Sigmoid colon (tissue), 4 donors: ENCODE measurements at regions not wholly inside any gene's neighbourhood (a gene's known extent, or its start where the extent isn't known, plus 50 kb on each side); places are given as distances from the start of the nearest gene placed in this dataset.

Experiments used
- EP300 ChIP-seq, 4 donors: sonication (generic); formaldehyde crosslinking; IDR thresholded peaks; one replicate each; pipeline ENCODE4 v1.6.1; 2017; ENCODE audit warnings: antibody characterized with exemption in 4 of 4
- POLR2AphosphoS5 ChIP-seq, 4 donors: sonication (generic); formaldehyde crosslinking; IDR thresholded peaks; one replicate each; pipeline ENCODE4 v1.6.1; 2017; ENCODE audit warnings: antibody characterized with exemption in 4 of 4
- TF ChIP-seq, protein P1 (sequence below), 4 experiments: fragments of 450-650 bp in 3 of 4; fragments of 200-600 bp in 1 of 4; IDR thresholded peaks; one replicate each; pipeline ENCODE4 v1.5.1; 2016 to 2019; ENCODE audit warnings: antibody characterized with exemption in 4 of 4, mild to moderate bottlenecking in 3 of 4, moderate library complexity in 2 of 4

DNA sequence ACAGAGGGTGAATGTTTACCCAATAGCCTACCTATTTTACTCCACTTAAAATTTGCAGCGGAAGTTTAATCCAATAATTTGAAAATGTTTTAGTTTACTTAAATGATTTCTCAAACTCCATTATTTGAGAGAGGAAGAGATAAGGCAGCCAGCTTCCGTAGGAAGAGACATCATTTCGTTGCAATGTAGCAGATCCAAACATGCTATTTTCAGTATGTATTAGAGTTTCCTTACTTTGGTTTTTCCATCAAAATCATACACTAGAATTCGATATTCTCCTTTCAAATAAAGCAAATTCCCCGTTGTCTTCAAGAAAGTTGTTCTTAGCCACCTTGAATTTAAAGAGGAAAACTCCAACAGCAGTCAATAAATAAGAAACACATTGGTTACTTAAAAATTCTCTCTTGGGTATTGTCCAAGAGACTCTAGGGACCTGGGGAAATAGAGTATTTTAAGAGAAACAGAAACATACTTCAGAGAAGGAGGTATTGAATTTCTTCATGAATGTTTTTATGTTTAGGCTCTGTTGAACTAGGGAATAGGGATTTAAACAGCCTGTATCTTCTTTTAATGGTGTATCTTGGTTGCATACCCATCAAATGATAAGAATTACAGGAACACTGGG, 324.5 kb upstream of the GBE1 start:
- TF ChIP-seq, protein P1, sequence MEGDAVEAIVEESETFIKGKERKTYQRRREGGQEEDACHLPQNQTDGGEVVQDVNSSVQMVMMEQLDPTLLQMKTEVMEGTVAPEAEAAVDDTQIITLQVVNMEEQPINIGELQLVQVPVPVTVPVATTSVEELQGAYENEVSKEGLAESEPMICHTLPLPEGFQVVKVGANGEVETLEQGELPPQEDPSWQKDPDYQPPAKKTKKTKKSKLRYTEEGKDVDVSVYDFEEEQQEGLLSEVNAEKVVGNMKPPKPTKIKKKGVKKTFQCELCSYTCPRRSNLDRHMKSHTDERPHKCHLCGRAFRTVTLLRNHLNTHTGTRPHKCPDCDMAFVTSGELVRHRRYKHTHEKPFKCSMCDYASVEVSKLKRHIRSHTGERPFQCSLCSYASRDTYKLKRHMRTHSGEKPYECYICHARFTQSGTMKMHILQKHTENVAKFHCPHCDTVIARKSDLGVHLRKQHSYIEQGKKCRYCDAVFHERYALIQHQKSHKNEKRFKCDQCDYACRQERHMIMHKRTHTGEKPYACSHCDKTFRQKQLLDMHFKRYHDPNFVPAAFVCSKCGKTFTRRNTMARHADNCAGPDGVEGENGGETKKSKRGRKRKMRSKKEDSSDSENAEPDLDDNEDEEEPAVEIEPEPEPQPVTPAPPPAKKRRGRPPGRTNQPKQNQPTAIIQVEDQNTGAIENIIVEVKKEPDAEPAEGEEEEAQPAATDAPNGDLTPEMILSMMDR (IDR thresholded peaks at IDR 0.05): no peak
- TF ChIP-seq POLR2AphosphoS5 (IDR thresholded peaks at IDR 0.05) (no peak), EP300 (IDR thresholded peaks at IDR 0.05) (no peak)
